K562 (cell line): ENCODE measurements at regions not wholly inside any gene's neighbourhood (a gene's known extent, or its start where the extent isn't known, plus 50 kb on each side); places are given as distances from the start of the nearest gene placed in this dataset.

Source experiments
- ATAC-seq: fragments of 200-7000 bp; cut with Tn5 transposase; 3 replicates; pipeline ENCODE4 v1.9.1; 2020; ENCODE audit warnings: moderate library complexity
- BruUV-seq: library from RNA; stranded (reverse); fragments of 400-500 nt; replicated peaks from 2 replicates; lab custom pipeline; 2021; lab: Mats Ljungman, UMichigan
- CTCF ChIA-PET: fragments of 300-600 bp; formaldehyde crosslinking; extraction: SDS; loops from one replicate; lab custom pipeline; 2021; ENCODE audit warnings: low intra/inter-chr PET ratio; lab: Yijun Ruan, JAX
- POLR2A ChIA-PET: fragments of 300-600, 350-650 bp; sonication (Branson Sonifier 250); formaldehyde crosslinking; extraction: SDS; loops from one replicate; lab custom pipeline; 2021; ENCODE audit warnings: antibody characterized with exemption, inconsistent platforms; lab: Yijun Ruan, JAX
- DNase-seq, 4 experiments: peaks; one replicate each; pipeline versions ENCODE4 v3.0.0 to v3.0.0-alpha.2; 2011 to 2018; ENCODE audit warnings: low spot score in 3 of 4, mixed read lengths in 3 of 4; ENCODE audit errors: extremely low read depth in 1 of 4
- FAIRE-seq: peaks from 2 replicates; lab custom pipeline; 2011; peaks lifted over from hg19 to GRCh38; lab: Jason Lieb, UNC
- H2AFZ ChIP-seq: 2 replicates; pipeline ENCODE4 v1.6.0; 2011; ENCODE audit warnings: low read depth, low read length, control low read depth, inconsistent platforms
- H3K27ac ChIP-seq: fragments of 200-600 bp; 3 replicates; pipeline ENCODE4 v1.8.0; 2011; ENCODE audit warnings: low read depth, mild to moderate bottlenecking, control low read depth, inconsistent platforms, low read length, moderate library complexity, mixed read lengths; ENCODE audit errors: extremely low read depth
- H3K27me3 ChIP-seq, 2 experiments: fragments of 300-600 bp in 1 of 2; 2 replicates in 1 of 2; 3 replicates in 1 of 2; pipeline versions ENCODE4 v1.6.0 to v1.8.0; 2011; ENCODE audit warnings: inconsistent platforms in 2 of 2, low read length in 2 of 2, mild to moderate bottlenecking in 1 of 2, mixed read lengths in 1 of 2, moderate library complexity in 1 of 2; ENCODE audit not compliant: control insufficient read depth in 2 of 2, insufficient read depth in 2 of 2
- H3K36me3 ChIP-seq: fragments of 300-600 bp; 3 replicates; pipeline ENCODE4 v1.8.0; 2011; ENCODE audit warnings: mild to moderate bottlenecking, low read length, inconsistent platforms; ENCODE audit not compliant: control insufficient read depth, insufficient read depth
- H3K4me1 ChIP-seq, 2 experiments: fragments of 200-600 bp in 1 of 2; replicated peaks in 1 of 2; 2 replicates in 1 of 2; 3 replicates in 1 of 2; pipeline versions ENCODE4 v1.5.1 to v1.8.0; 2011; ENCODE audit warnings: inconsistent platforms in 2 of 2, low read length in 2 of 2, mild to moderate bottlenecking in 1 of 2, mixed read lengths in 1 of 2, moderate library complexity in 1 of 2; ENCODE audit not compliant: control insufficient read depth in 2 of 2, insufficient read depth in 2 of 2
- H3K4me2 ChIP-seq: 2 replicates; pipeline ENCODE4 v1.6.1; 2011; ENCODE audit warnings: low read length, control low read depth, inconsistent platforms, mixed read lengths; ENCODE audit not compliant: insufficient read depth
- H3K4me3 ChIP-seq: fragments of 200-600 bp; sonication (generic), shearing (Covaris generic); 2 replicates; pipeline ENCODE4 v1.5.1; 2016; ENCODE audit warnings: control low read depth, inconsistent platforms
- H3K79me2 ChIP-seq: fragments of 200-600 bp; 3 replicates; pipeline ENCODE4 v1.8.0; 2011; ENCODE audit warnings: low read length, inconsistent platforms; ENCODE audit not compliant: control insufficient read depth, insufficient read depth
- H3K9ac ChIP-seq, 2 experiments: 2 replicates each; pipeline versions ENCODE4 v1.6.0 to v1.6.1; 2011; ENCODE audit warnings: low read depth in 2 of 2, low read length in 2 of 2, control low read depth in 1 of 2, inconsistent platforms in 1 of 2, mild to moderate bottlenecking in 1 of 2, mixed read lengths in 1 of 2; ENCODE audit not compliant: insufficient read depth in 1 of 2
- H3K9me1 ChIP-seq: one replicate; pipeline ENCODE4 v1.6.0; 2011; ENCODE audit warnings: inconsistent platforms, mild to moderate bottlenecking, low read length, moderate library complexity; ENCODE audit not compliant: control insufficient read depth, insufficient read depth
- H3K9me3 ChIP-seq: replicated peaks from 2 replicates; pipeline ENCODE4 v1.5.1; 2011; ENCODE audit warnings: low read depth, low read length, inconsistent platforms; ENCODE audit not compliant: control insufficient read depth, insufficient read depth
- H4K20me1 ChIP-seq: replicated peaks from 2 replicates; pipeline ENCODE4 v1.6.1; 2011; ENCODE audit warnings: low read length, inconsistent platforms, mixed read lengths; ENCODE audit not compliant: control insufficient read depth, insufficient read depth
- ATF4 ChIP-seq: fragments of 450-650 bp; formaldehyde crosslinking; IDR thresholded peaks from 2 replicates; pipeline ENCODE4 v1.4.0; 2022; ENCODE audit warnings: mild to moderate bottlenecking, moderate library complexity
- CEBPB ChIP-seq: fragments of 450-650 bp; IDR thresholded peaks from 2 replicates; pipeline ENCODE4 v1.6.1; 2016; ENCODE audit warnings: missing genetic modification characterization, missing compliant biosample characterization
- CEBPG ChIP-seq, 3 experiments: fragments of 200-800 bp in 1 of 3; sonication (Bioruptor generic) in 1 of 3; sonication (generic) in 1 of 3; formaldehyde crosslinking in 1 of 3; IDR thresholded peaks in 2 of 3; conservative IDR thresholded peaks in 1 of 3; 2 replicates each; pipeline versions ENCODE4 v1.6.1 to v1.8.0; 2016 to 2022; ENCODE audit warnings: missing compliant biosample characterization in 2 of 3, missing genetic modification characterization in 2 of 3, mild to moderate bottlenecking in 1 of 3, missing genetic modification reagents in 1 of 3
- DPF2 ChIP-seq: fragments of 450-650 bp; IDR thresholded peaks from 2 replicates; pipeline ENCODE4 v1.6.1; 2016
- EP300 ChIP-seq: IDR thresholded peaks from 2 replicates; pipeline ENCODE4 v1.6.1; 2012; ENCODE audit warnings: low read length, improper control_type of control experiment
- KDM5B ChIP-seq: fragments of 200-600 bp; sonication (generic); IDR thresholded peaks from 2 replicates; pipeline ENCODE4 v1.6.1; 2012; ENCODE audit warnings: low read depth, mild to moderate bottlenecking, moderate library complexity, low read length, control low read depth, inconsistent platforms; ENCODE audit not compliant: insufficient replicate concordance
- L3MBTL2 ChIP-seq: fragments of 450-650 bp; IDR thresholded peaks from 2 replicates; pipeline ENCODE4 v1.6.1; 2016; ENCODE audit warnings: mild to moderate bottlenecking, moderate library complexity
- MECOM ChIP-seq: fragments of 250-450 bp; sonication (Bioruptor Pico); IDR thresholded peaks from 2 replicates; pipeline ENCODE4 v1.8.0; 2022; ENCODE audit warnings: inconsistent platforms
- RUNX1 ChIP-seq: sonication (generic); IDR thresholded peaks from 2 replicates; pipeline ENCODE4 v1.6.1; 2016; ENCODE audit warnings: antibody characterized with exemption, low read depth
- ZFX ChIP-seq: sonication (generic); formaldehyde crosslinking; IDR thresholded peaks from 2 replicates; pipeline ENCODE4 v1.8.0; 2022; ENCODE audit warnings: mild to moderate bottlenecking, missing genetic modification reagents, moderate library complexity
- ZNF584 ChIP-seq: fragments of 200-800 bp; sonication (Bioruptor generic); IDR thresholded peaks from 2 replicates; pipeline ENCODE4 v1.6.1; 2016; ENCODE audit warnings: low read depth, mild to moderate bottlenecking, missing genetic modification characterization, missing compliant biosample characterization
- ZNF589 ChIP-seq: fragments of 200-800 bp; sonication (Bioruptor generic); IDR thresholded peaks from 2 replicates; pipeline ENCODE4 v1.6.1; 2016; ENCODE audit warnings: low read depth, missing genetic modification characterization, missing compliant biosample characterization
- WGBS: fragments of 100-300 bp; shearing (Covaris generic); methylation state at CpG from one replicate; pipeline ENCODE4 v1.1.6; 2016; ENCODE audit warnings: low coverage, mixed read lengths; ENCODE audit not compliant: insufficient coverage; ENCODE audit errors: missing lambda C conversion rate; 5-methylcytosine and 5-hydroxymethylcytosine counted together
- in situ Hi-C: fragments of 300-500 bp; cut with MboI; formaldehyde crosslinking; loops from 4 replicates; pipeline ENCODE4 v1.15.0; 2018; ENCODE audit warnings: inconsistent platforms, mixed read lengths
- intact Hi-C: fragments of 100-400 bp; cut with micrococcal nuclease; formaldehyde crosslinking; loops from 2 replicates; pipeline ENCODE4 v1.14.2; 2022

DNA sequence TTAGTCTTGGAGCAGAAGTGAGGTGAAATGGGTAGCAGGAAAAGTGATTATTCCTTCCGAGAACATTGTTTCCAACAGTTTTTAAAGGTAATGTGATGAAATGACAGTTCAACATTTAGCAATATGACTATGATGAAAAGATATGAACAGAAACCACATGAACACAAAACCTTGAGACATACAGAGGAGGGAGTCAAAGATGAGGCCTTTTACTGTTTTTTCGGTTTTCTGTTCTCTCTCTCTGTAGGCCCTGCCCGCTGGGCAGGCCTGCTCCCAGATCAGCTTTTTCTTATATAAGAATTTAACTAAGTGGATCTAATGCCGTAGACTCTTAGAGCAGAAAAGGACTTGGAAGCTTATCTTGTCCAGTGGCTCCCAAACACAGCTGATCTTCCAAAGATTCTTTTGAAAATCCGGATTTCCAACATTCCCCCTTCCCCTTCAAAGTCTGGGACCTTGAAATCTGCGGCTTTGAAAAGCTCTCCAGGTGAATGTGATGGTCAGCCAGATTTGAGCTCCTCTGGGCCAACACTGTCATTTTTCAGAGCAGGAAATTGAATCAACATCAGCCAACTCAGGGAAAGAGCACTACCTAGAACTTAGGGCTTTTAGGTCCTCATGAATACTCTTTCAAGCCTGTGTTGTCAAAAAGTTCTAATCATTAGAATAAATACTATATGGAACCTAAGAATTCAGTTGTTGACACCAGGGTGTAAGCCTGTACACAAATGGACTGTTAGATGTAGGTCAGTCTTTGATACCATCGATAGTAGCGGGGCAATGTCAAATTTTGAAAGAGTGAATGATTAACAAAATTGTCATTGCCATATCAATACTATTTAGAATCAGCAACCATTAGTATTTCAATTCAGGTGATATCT is 372.7 kb downstream of the SHQ1 start:
- Histone ChIP-seq H3K27me3 (no peaks in the 10 kb centered on the region), H4K20me1 (no peaks in the 10 kb centered on the region), H3K9me3 (no peaks in the 10 kb centered on the region), H3K36me3 (no peaks in the 10 kb centered on the region), H3K27ac (no peak overlapping the region), H3K4me2 (no peak overlapping the region), H3K4me3 (no peak overlapping the region), H3K79me2 (no peaks in the 10 kb centered on the region), H3K9ac (no peak overlapping the region), H2AFZ (peak overlapping the region; percentile 35), H3K4me1 (peaks cover 0 to 9% of the 10 kb centered on the region in 2 experiments; a peak in 2 of 5 replicates), H3K9me1 (no peaks in the 10 kb centered on the region)
- TF ChIP-seq L3MBTL2 (peak; percentile 45), EP300 (peak; percentile 45; the same call in 1 of the 2 replicates), ZFX (CRISPR knock-in tag) (0 out of 2 replicates have a peak, but pooled peaks have one; percentile 15), MECOM (CRISPR knock-in tag) (0 out of 2 replicates have a peak, but pooled peaks have one; percentile 0), KDM5B (no peak), ATF4 (peak; percentile 49; the same call in 1 of the 2 replicates), ZNF584 (CRISPR knock-in tag) (0 out of 2 replicates have a peak, but pooled peaks have one; percentile 13), DPF2 (no peak), CEBPG (CRISPR knock-in tag; IDR thresholded peaks at IDR 0.05) (peak; percentile 69), CEBPG (tag; conservative IDR thresholded peaks at IDR 0.05 in 1 of 2, IDR thresholded peaks at IDR 0.05 in 1 of 2) (peak; percentile 89 to 90), CEBPB (peak; percentile 69), ZNF589 (0 out of 2 replicates have a peak, but pooled peaks have one; percentile 13), RUNX1 (no peak)
- intact Hi-C loops, result no loop called here
- no peak for DNase-seq
- BruUV-seq, result no TSS peak
- in situ Hi-C loops, result no loop called here
- ATAC-seq, result peak; percentile 29; the same call in 1 of the 3 replicates
- ChIA-PET POLR2A (interaction anchor here (1.0 kb wide), 1 partner anchor 13 kb away, joined by 4 read pairs; no protein-coding TSS in a partner anchor), CTCF (no interaction called here)
- no peak for FAIRE-seq
- 37% methylated on average over 8 of the region's 8 CpGs for WGBS
